HCEC 1CT (cell line): ENCODE measurements at regions not wholly inside any gene's neighbourhood (a gene's known extent, or its start where the extent isn't known, plus 50 kb on each side); places are given as distances from the start of the nearest gene placed in this dataset.

Experiments
- DNase-seq: peaks from one replicate; pipeline ENCODE4 v3.0.0-alpha.2; 2017

DNA sequence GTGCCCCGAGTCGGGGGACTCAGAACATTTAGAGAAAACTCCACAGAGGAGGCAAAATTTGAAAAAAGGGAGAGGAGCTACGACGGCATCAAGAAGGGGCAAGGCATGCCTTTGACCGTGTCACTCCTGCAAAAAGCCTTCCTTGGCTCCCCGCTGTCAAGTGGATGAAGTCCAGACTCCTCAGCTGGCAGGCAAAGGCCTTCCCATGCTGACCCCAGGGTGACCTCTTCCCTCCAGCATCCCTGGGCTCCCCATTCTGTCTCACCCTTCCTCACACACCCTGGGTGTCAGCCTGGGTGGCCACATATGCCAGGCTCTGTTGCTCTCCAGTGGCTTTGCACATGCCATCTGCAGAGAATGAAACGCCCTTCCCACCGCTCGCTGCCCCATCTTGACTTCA, 88.4 kb upstream of the ZMIZ1 start:
- no peak for DNase-seq

- peak; percentile 3 for DNase-seq
Measured at GRCh38 chr10:78980815-78981214, 88.0 kb upstream of the ZMIZ1 start.

DNA sequence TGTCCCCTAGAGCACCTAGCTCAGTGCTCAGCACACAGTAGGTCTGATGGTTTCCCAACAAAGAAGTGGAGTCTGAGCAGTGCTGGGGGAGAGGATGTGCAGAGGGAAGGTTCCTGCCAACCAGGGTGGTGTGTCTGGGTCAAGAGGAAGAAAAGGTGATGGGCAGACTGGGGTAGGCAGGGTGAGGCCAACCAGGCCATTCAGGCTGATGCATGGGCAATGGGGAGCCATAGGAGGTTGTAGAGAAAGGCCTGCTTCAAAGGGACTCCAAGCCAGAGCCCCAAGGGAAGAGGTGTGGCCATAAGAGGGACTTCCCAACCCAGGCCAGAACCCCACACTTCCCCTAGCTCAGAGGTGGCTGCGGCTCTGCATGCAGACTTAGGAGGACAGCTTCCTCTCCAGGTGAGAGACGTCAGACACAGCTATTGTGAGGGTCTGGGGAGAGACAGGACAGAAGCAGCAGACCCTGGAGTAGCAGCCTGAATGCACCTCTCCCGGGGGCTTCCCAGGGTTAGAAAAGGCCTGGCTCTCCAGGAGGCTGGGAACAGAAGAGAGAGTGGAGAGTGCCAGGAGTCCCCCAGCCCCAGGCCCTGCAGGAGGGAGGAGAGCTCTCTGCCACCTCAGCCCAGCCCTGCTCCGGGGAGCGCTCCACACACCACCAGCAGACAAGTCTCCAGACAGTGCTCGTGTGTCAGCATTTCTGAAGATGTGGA, 87.4 kb upstream of the ZMIZ1 start:
- no peak for DNase-seq

- DNase-seq, result no peak
Measured at GRCh38 chr10:78981970-78982281, 86.8 kb upstream of the ZMIZ1 start.

- DNase-seq, result no peak
Measured at GRCh38 chr10:78982726-78983125, 86.0 kb upstream of the ZMIZ1 start.

DNA sequence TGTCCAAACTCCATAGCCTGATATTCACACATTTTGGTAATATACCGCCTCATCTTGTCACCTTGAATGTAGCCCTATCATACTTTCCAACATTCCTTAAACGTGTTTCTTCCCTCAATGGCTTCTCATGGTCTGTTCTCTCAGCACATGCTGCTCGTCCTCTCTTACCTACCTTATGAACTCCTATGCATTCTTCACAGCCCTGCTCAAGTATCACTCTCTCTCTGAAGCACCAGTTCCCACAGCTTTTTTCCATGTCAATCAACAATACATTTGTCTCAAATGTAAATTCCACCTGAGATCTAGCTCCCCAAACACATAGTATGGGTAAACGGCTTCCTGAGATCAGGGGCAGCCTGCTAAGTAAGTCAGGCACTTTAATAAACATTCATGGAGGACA, 85.2 kb upstream of the ZMIZ1 start:
- no peak for DNase-seq

- DNase-seq, result peak; percentile 59
Measured at GRCh38 chr10:78985973-78986818, 82.6 kb upstream of the ZMIZ1 start.

DNA sequence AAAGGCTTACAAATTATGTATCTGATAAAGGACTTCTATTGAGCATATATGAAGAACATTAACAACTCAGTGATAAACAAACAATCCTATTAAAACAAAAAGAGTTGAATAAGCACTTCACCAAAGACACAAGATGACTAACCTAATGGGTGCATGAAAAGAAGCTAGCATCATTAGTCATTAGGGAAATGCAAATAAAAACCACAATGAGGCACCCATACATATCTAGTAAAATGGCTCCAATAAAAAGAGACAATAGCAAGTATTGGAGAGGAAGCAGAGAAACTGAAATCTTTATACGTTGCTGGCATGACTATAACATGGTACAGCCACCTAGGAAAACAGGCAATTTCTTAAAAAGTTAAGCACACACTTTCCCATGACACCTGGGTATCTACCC, 77.6 kb upstream of the ZMIZ1 start:
- peak; percentile 66 for DNase-seq

GRCh38 chr10:78992333-78992732, 76.4 kb upstream of the ZMIZ1 start:
- DNase-seq, result no peak

GRCh38 chr10:78993261-78993945, 75.4 kb upstream of the ZMIZ1 start:
- DNase-seq, result no peak

- DNase-seq, result no peak
Measured at GRCh38 chr10:78995987-78996791, 72.6 kb upstream of the ZMIZ1 start.

DNA sequence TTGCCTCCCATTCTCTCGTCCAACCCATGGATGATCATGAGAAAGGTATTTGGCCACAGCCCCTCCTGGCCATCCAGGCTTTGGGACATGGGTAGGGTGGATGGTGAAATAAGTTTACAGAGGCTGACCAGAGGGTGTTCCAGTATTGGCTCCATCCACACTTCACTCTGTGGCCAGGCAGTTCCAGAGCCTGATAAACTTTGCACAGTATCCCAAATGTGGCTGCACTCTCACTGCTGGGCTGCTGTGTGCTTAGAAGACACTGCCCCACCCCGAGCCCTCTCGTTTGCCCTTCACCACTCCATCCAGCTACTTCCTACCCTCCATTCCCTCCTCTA, 72.0 kb upstream of the ZMIZ1 start:
- no peak for DNase-seq

GRCh38 chr10:78997635-78998618, 70.8 kb upstream of the ZMIZ1 start:
- DNase-seq, result no peak

- DNase-seq, result peak; percentile 40
Measured at GRCh38 chr10:79001082-79001885, 67.5 kb upstream of the ZMIZ1 start.

GRCh38 chr10:79002336-79002735, 66.4 kb upstream of the ZMIZ1 start:
- no peak for DNase-seq

DNA sequence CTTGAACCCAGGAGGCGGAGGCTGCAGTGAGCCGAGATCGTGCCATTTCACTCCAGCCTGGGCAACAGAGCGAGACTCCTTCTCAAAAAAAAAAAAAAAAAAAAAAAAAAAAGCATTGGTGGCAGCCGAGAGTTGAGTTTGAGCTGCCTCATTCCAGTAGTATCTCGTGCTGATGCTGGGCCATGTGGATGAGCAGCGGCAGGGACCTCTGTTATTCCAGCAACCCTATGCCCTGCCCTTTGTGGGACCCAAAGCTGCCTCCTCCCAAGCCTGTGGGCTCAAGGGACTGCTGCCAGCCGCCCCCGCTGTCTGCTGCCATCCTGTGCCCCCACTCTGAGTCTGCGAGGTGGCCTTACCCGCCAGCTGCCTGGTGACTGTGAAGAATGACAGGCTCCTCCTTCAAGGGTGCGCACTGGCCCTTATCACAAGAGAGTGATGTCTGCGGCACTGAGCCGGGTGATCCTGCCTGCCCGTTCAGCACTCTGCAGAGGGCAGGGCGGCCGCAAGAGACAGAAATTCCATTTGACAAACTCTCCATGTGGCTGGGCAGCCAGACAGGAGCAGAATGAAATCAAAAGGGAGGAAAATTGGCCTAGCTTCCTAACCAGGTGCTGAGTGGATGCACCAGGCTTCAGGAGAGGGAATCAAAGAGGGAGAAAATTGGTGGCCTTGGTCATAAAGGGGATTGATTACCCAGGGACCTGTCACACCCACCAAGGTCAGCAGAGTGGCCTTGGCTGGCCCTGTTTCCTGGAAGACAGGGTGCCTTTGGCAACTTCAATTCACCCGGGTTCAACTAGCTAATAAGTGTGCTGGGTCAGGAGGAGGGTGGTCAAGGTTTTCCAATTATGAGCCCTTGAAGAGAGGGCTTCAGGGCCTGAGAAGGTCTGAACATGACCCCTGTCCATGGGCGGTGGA, 65.3 kb upstream of the ZMIZ1 start:
- no peak for DNase-seq

GRCh38 chr10:79004311-79004710, 64.5 kb upstream of the ZMIZ1 start:
- no peak for DNase-seq

GRCh38 chr10:79005126-79005810, 63.5 kb upstream of the ZMIZ1 start:
- no peak for DNase-seq

- no peak for DNase-seq
Measured at GRCh38 chr10:79007018-79007417, 61.7 kb upstream of the ZMIZ1 start.
